Testis (tissue), 2 donors: ENCODE measurements at regions not wholly inside any gene's neighbourhood (a gene's known extent, or its start where the extent isn't known, plus 50 kb on each side); places are given as distances from the start of the nearest gene placed in this dataset.

Experiments used
- DNase-seq: peaks from one replicate; pipeline ENCODE4 v3.0.0-alpha.2; 2019
- H3K27ac ChIP-seq, 2 donors: fragments of 200-600 bp; sonication (generic); one replicate each; pipeline ENCODE4 v1.5.1; 2019
- H3K27me3 ChIP-seq: fragments of 200-600 bp; sonication (generic); one replicate; pipeline ENCODE4 v1.5.1; 2019
- H3K36me3 ChIP-seq: fragments of 200-600 bp; sonication (generic); one replicate; pipeline ENCODE4 v1.5.1; 2017; ENCODE audit warnings: low read depth; ENCODE audit errors: missing control alignments
- H3K4me1 ChIP-seq: fragments of 200-600 bp; sonication (generic); one replicate; pipeline ENCODE4 v1.5.1; 2019
- H3K4me3 ChIP-seq, 2 donors: fragments of 200-600 bp; sonication (generic); one replicate each; pipeline ENCODE4 v1.5.1; 2017 to 2019
- H3K9me3 ChIP-seq: fragments of 200-600 bp; sonication (generic); one replicate; pipeline ENCODE4 v1.5.1; 2017
- POLR2A ChIP-seq: fragments of 450-650 bp; IDR thresholded peaks from one replicate; pipeline ENCODE4 v1.6.1; 2017; ENCODE audit warnings: antibody characterized with exemption, mild to moderate bottlenecking, moderate library complexity
- WGBS, 2 donors: methylation state at CpG; one replicate each; pipeline ENCODE4 v1.1.5; 2018; 5-methylcytosine and 5-hydroxymethylcytosine counted together
- intact Hi-C: fragments of 100-400 bp; cut with DNase I; formaldehyde crosslinking; loops from one replicate; pipeline ENCODE4 v1.15.1; 2023; ENCODE audit warnings: low total_unique reads
- TF ChIP-seq, protein P1 (sequence below), 3 experiments: fragments of 450-650 bp in 2 of 3; fragments of 200-600 bp in 1 of 3; sonication (generic) in 1 of 3; IDR thresholded peaks; one replicate each; pipeline ENCODE4 v1.5.1; 2016 to 2019; ENCODE audit warnings: antibody characterized with exemption in 3 of 3, mild to moderate bottlenecking in 2 of 3, moderate library complexity in 1 of 3

DNA sequence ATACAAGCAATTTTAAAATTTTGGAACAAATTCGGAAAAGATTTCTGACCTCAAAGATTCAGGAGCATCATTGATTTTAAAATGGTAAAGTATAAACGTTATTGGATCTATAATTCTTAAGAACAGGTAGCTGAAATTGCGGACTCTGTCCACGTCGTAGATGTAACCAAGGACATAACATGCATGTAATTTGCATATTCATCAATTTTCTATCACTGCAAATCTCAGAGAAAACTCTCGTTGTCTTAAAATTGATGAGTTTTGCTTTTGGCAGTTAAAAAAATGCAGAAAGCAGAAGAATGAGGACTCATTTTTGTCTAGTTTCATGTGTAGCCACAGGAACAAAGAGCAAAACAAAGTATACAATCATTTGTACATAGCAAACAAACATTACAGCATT is 1094.4 kb downstream of the SI start:
- intact Hi-C loops: no loop called here
- DNase-seq: no peak
- Histone ChIP-seq H3K4me3 (no peak overlapping the region), H3K27ac (no peak overlapping the region), H3K36me3 (no peaks in the 10 kb centered on the region), H3K27me3 (no peaks in the 10 kb centered on the region), H3K4me1 (no peaks in the 10 kb centered on the region), H3K9me3 (no peaks in the 10 kb centered on the region)
- TF ChIP-seq POLR2A: no peak
- TF ChIP-seq, protein P1, sequence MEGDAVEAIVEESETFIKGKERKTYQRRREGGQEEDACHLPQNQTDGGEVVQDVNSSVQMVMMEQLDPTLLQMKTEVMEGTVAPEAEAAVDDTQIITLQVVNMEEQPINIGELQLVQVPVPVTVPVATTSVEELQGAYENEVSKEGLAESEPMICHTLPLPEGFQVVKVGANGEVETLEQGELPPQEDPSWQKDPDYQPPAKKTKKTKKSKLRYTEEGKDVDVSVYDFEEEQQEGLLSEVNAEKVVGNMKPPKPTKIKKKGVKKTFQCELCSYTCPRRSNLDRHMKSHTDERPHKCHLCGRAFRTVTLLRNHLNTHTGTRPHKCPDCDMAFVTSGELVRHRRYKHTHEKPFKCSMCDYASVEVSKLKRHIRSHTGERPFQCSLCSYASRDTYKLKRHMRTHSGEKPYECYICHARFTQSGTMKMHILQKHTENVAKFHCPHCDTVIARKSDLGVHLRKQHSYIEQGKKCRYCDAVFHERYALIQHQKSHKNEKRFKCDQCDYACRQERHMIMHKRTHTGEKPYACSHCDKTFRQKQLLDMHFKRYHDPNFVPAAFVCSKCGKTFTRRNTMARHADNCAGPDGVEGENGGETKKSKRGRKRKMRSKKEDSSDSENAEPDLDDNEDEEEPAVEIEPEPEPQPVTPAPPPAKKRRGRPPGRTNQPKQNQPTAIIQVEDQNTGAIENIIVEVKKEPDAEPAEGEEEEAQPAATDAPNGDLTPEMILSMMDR (IDR thresholded peaks at IDR 0.05): no peak
- WGBS, 2 donors: 86 to 88% methylated on average over 6 of the region's 6 CpGs

DNA sequence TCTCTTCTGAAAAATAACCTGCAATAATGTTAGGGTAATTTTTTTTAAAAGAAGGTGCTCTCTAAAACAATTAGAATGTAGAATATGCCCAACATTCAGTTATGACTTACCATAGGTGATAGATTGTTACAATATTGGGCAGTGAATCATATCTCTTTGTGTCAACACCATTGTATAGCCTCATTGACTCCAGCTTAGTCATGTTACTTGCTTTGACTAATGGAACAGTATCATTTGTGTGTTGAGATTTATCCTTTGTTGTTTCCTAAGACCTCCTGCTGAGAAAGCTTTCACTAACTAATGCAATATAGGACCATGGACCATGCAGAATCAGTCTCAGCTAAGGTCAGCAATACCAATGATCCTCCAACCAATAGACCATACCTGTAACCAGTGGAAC is 1106.4 kb downstream of the SI start:
- no peak for TF ChIP-seq POLR2A
- TF ChIP-seq, protein P1 (IDR thresholded peaks at IDR 0.05): no peak

DNA sequence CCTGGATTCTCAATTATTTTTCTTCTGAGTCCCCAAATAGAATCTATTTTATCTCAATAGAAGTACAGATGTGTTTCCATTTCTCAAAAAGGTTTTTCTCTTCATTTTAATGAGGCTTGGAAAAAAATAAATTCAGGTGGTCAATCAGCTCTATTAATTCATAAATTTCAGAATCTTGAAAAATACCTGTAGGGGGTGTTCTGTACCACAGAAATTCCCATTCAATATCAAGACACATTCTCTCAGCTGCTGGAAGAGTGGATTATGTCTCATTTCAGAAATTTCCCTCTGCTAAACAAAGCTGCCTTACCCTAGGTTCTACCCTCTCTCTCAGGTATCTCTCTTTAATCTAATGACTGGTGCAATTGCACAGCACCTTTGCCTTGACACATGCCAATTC is 1121.2 kb downstream of the SI start:
- TF ChIP-seq, protein P1 (IDR thresholded peaks at IDR 0.05): no peak
- TF ChIP-seq POLR2A: no peak
- H3K4me3 ChIP-seq: no peak overlapping the region
- no peaks in the 10 kb centered on the region for H3K27me3 ChIP-seq
- intact Hi-C loops: no loop called here
- H3K27ac ChIP-seq: no peak overlapping the region
- no peaks in the 10 kb centered on the region for H3K4me1 ChIP-seq
- no peak for DNase-seq
- H3K9me3 ChIP-seq: no peaks in the 10 kb centered on the region
- H3K36me3 ChIP-seq: no peaks in the 10 kb centered on the region

More for the DNA sequence above, 1106.4 kb downstream of the SI start:
- no peaks in the 10 kb centered on the region for H3K9me3 ChIP-seq
- H3K4me1 ChIP-seq: no peaks in the 10 kb centered on the region
- no peaks in the 10 kb centered on the region for H3K36me3 ChIP-seq
- intact Hi-C loops: no loop called here
- no peaks in the 10 kb centered on the region for H3K27me3 ChIP-seq
- no peak for DNase-seq
- no peak overlapping the region for H3K27ac ChIP-seq
- H3K4me3 ChIP-seq: no peak overlapping the region

DNA sequence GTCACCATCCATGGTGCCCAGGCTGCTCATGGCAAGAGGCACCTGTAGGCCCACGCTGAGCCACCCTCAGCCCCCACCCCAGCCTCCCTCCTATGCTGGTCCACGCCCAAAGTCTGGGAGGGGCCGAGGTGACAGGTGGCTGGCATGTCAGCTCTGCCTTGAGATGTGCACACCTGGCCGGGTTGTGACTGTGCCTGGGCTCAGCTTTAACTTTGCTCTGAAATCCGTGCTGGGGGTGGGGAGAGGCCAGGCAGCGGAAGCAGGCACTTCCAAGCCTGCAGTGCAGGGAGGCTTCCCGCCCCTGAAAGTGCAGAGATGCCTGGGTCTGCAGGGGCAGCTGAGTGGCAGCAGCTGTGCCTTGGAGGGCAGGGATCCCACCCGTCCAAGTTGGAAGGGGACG is 1124.8 kb downstream of the SI start:
- Histone ChIP-seq H3K4me1 (no peaks in the 10 kb centered on the region), H3K36me3 (no peaks in the 10 kb centered on the region), H3K27me3 (no peaks in the 10 kb centered on the region), H3K27ac (no peak overlapping the region), H3K4me3 (no peak overlapping the region), H3K9me3 (no peaks in the 10 kb centered on the region)
- intact Hi-C loops: no loop called here
- TF ChIP-seq, protein P1 (IDR thresholded peaks at IDR 0.05): no peak
- no peak for TF ChIP-seq POLR2A
- no peak for DNase-seq
- 59 to 66% methylated on average over 3 to 8 of the region's 9 CpGs for WGBS, 2 donors

DNA sequence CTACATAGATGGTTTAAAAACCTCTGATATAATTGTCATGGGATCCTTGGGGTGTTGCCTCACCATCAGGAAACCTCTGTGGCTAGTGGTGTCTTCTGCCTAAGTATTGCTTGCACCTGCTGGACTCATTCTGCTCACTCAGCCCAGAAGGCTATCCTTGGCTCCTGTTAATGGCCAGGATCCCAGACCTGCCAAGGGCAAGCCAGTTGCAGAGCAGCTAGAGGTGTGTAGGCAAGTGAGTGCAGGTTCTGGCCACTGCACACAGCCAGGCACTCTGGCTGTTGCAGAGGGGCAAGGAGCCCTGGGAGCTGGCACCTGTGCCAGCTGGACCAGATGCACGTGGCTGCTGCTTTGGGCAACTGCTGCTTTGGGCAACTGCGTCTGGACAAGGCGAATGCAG is 1125.8 kb downstream of the SI start:
- Histone ChIP-seq H3K9me3 (no peaks in the 10 kb centered on the region), H3K4me3 (no peak overlapping the region), H3K4me1 (no peaks in the 10 kb centered on the region), H3K36me3 (no peaks in the 10 kb centered on the region), H3K27me3 (no peaks in the 10 kb centered on the region), H3K27ac (no peak overlapping the region)
- TF ChIP-seq POLR2A: no peak
- TF ChIP-seq, protein P1 (IDR thresholded peaks at IDR 0.05): no peak
- intact Hi-C loops: no loop called here
- WGBS, 2 donors: 65 to 67% methylated on average over 2 to 3 of the region's 3 CpGs
- DNase-seq: no peak
